NCI-H187 treated with DMSO at 0.1 percent for 48 hours (cell line): ENCODE measurements at regions not wholly inside any gene's neighbourhood (a gene's known extent, or its start where the extent isn't known, plus 50 kb on each side); places are given as distances from the start of the nearest gene placed in this dataset.
"Not testable (repeated sequence)": the region's sequence is repeated elsewhere in the genome, so short reads cannot be mapped to it uniquely, and the experiment has no call there.

Experiments used
- DNase-seq: peaks from one replicate; lab custom pipeline; 2025; lab: John Stamatoyannopoulos, UW

GRCh38 chrX:122344816-122345215, 839.3 kb upstream of the GRIA3 start:
- DNase-seq, result no peak

- no peak for DNase-seq
These were observed 820.8 kb upstream of the GRIA3 start for GRCh38 chrX:122363112-122363795.

- not testable (repeated sequence) for DNase-seq
These were observed 808.5 kb upstream of the GRIA3 start for GRCh38 chrX:122375533-122375932.

- no peak for DNase-seq
These were observed 795.1 kb upstream of the GRIA3 start for GRCh38 chrX:122389005-122389404.

GRCh38 chrX:122418758-122419157, 765.3 kb upstream of the GRIA3 start:
- no peak for DNase-seq

- no peak for DNase-seq
These were observed 762.5 kb upstream of the GRIA3 start for GRCh38 chrX:122421434-122422121.

GRCh38 chrX:122422547-122422946, 761.5 kb upstream of the GRIA3 start:
- DNase-seq, result no peak

GRCh38 chrX:122434942-122435341, 749.1 kb upstream of the GRIA3 start:
- DNase-seq, result no peak

GRCh38 chrX:122439831-122440230, 744.2 kb upstream of the GRIA3 start:
- no peak for DNase-seq

GRCh38 chrX:122440832-122441231, 743.2 kb upstream of the GRIA3 start:
- no peak for DNase-seq

- DNase-seq, result no peak
These were observed 742.6 kb upstream of the GRIA3 start for GRCh38 chrX:122441451-122441850.

GRCh38 chrX:122445466-122445865, 738.6 kb upstream of the GRIA3 start:
- no peak for DNase-seq

- no peak for DNase-seq
These were observed 719.7 kb upstream of the GRIA3 start for GRCh38 chrX:122464341-122464740.

- DNase-seq, result no peak
These were observed 708.8 kb upstream of the GRIA3 start for GRCh38 chrX:122475306-122475705.

- no peak for DNase-seq
These were observed 683.5 kb upstream of the GRIA3 start for GRCh38 chrX:122500556-122500955.

- DNase-seq, result no peak
These were observed 682.4 kb upstream of the GRIA3 start for GRCh38 chrX:122501652-122502051.

GRCh38 chrX:122504026-122504425, 680.1 kb upstream of the GRIA3 start:
- no peak for DNase-seq

- DNase-seq, result no peak
These were observed 671.5 kb upstream of the GRIA3 start for GRCh38 chrX:122512561-122513072.

- no peak for DNase-seq
These were observed 666.3 kb upstream of the GRIA3 start for GRCh38 chrX:122517786-122518185.

- DNase-seq, result no peak
These were observed 638.3 kb upstream of the GRIA3 start for GRCh38 chrX:122545778-122546177.

- DNase-seq, result no peak
These were observed 637.8 kb upstream of the GRIA3 start for GRCh38 chrX:122546269-122546668.

GRCh38 chrX:122552286-122552800, 631.7 kb upstream of the GRIA3 start:
- DNase-seq, result no peak

GRCh38 chrX:122555925-122556324, 628.2 kb upstream of the GRIA3 start:
- DNase-seq, result no peak
